ENCODE measurements at regions not wholly inside any gene's neighbourhood (a gene's known extent, or its start where the extent isn't known, plus 50 kb on each side); places are given as distances from the start of the nearest gene placed in this dataset.

DNA sequence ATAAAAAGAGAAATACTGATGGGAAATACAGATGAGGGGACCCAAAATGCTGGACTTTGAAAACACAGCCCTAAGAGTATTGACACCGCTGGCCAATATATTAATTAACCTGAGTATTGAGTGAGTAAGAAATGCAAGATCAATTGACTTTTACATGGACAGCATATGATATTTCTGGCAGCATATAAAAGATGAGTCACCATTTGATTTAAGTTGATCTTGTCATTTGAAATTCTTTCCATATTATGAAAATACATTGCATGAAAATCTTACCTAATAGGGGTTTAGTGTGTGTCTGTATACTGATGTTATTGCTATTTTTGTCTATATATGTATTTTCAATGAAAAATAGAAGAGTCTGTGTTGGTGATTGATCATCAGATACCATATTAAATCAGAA, 619.6 kb downstream of the KCTD12 start:
- TF ChIP-seq, protein P1, sequence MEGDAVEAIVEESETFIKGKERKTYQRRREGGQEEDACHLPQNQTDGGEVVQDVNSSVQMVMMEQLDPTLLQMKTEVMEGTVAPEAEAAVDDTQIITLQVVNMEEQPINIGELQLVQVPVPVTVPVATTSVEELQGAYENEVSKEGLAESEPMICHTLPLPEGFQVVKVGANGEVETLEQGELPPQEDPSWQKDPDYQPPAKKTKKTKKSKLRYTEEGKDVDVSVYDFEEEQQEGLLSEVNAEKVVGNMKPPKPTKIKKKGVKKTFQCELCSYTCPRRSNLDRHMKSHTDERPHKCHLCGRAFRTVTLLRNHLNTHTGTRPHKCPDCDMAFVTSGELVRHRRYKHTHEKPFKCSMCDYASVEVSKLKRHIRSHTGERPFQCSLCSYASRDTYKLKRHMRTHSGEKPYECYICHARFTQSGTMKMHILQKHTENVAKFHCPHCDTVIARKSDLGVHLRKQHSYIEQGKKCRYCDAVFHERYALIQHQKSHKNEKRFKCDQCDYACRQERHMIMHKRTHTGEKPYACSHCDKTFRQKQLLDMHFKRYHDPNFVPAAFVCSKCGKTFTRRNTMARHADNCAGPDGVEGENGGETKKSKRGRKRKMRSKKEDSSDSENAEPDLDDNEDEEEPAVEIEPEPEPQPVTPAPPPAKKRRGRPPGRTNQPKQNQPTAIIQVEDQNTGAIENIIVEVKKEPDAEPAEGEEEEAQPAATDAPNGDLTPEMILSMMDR (IDR thresholded peaks at IDR 0.05): no peak
- TF ChIP-seq POLR2A (IDR thresholded peaks at IDR 0.05): no peak
